Activated CD4-positive, alpha-beta T cell treated with anti-CD3 and anti-CD28 coated beads, Interleukin-2, amount 50 U/mL, for 16 hours (primary cell): ENCODE measurements at regions not wholly inside any gene's neighbourhood (a gene's known extent, or its start where the extent isn't known, plus 50 kb on each side); places are given as distances from the start of the nearest gene placed in this dataset.

Experiments used
- DNase-seq: peaks from one replicate; pipeline ENCODE4 v3.0.0-alpha.2; 2020

DNA sequence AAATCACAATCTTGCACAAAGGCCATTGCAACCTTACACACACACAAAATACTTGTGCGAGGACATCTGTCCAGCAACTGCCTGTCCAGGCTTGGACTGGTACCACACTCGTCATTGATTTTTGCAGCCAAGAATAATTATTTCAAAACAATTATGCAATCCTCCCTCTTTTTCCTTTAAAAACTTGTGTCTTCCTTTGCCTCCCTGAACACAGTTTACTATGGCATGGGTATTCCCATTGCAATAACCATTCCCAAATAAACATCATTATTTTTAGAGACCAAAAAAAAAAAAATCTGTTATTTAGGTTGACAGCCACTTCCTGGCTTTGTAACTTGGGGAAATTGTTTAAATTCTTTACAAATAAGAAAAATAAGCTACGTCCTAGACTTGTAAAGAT lies 54.0 kb downstream of the C11orf91 start:
- no peak for DNase-seq

DNA sequence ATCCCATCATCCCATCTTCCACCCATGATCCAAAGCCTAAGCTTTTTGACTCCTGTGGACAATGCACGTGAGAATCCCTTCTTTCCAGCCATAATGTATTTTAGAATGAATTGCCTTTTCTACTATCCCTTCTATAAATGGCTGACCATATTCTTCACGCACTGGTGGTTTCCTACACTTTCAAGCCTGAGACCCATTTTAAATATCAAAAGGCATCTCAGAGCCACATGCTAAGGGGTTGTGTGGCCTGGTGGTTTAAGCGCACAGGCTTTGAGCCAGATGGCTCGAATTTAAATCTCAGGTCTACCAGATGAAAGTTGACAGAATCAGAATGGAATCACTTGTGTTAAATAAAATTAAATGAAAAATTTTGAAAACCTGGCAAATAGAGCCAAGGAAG lies 54.5 kb downstream of the C11orf91 start:
- DNase-seq = no peak

DNA sequence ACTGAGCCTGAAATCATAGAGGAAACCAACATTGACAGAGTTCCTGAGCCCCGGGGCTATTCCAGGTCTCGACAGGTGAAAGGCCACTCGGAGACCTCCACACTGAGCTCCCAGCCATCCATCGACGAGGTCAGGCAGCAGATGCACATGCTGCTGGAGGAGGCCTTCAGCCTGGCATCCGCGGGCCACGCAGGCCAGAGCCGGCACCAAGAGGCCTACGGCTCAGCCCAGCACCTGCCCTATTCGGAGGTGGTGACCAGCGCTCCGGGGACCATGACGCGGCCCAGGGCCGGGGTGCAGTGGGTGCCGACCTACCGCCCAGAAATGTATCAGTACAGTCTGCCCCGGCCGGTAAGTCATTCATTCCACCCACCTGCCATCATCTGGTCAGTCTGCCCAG lies 54.9 kb downstream of the C11orf91 start:
- no peak for DNase-seq

DNA sequence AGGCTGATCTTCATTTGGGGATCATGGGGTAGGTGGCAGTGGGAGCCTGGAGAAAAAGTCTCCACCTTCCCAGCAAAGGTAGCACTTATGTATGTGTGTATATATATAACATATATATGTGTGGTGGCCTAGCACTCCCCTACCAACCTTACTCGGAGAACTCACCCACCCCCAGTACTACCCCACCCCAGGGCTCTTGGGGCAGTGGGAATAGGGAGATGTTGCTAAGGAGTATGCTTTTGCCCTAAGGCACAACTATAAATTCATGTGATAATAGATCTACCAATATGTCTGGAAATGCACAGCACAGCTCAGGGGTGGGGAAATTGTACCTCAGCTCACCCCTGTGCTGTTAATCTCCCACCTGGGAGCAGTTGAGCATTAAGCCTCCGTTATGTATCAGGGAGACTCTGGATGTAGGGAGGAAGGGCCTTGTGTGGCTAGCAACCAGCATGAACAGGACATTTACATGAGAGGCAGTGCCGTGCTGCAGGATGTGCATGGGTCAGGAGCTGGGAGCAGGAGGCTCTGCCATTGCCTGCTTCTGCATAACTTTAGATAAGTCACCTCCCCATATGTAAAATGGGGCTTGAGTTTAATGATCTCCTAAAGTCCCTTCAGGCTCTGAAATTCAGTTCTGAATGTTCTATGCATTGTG lies 57.3 kb downstream of the C11orf91 start:
- DNase-seq = no peak

DNA sequence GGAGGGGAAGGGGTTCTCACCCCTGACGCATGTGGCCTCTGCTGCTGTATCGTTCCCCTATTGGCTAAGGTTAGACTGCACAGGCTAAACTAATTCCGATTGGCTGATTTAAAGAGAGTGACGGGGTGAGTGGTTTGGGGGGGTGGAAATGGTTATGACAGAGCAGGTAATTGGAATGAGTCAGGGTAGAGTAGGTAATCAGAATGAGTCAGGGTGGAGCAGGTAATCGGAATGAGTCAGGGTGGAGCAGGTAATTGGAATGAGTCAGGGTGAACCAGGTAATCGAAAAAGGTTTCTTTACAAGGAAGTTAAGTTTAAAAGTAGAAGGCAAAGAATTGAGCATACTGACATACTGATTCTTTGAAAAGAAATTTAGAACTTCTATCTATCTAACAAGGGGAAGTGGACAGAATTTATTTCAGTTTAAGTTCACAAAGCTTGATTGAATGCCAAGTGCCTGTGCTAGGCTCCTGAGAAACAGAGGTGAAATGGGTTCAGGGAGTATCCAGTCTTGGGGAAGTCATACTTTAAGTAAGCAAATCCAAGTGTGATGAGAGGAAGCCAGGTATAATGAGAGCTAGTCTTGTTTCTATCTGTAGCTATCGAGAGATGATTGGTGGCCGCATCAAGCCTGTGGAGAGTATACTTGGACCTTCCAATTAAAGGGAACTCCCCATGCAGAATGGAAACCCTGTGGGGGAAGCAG lies 58.0 kb downstream of the C11orf91 start:
- DNase-seq = peak; percentile 15

DNA sequence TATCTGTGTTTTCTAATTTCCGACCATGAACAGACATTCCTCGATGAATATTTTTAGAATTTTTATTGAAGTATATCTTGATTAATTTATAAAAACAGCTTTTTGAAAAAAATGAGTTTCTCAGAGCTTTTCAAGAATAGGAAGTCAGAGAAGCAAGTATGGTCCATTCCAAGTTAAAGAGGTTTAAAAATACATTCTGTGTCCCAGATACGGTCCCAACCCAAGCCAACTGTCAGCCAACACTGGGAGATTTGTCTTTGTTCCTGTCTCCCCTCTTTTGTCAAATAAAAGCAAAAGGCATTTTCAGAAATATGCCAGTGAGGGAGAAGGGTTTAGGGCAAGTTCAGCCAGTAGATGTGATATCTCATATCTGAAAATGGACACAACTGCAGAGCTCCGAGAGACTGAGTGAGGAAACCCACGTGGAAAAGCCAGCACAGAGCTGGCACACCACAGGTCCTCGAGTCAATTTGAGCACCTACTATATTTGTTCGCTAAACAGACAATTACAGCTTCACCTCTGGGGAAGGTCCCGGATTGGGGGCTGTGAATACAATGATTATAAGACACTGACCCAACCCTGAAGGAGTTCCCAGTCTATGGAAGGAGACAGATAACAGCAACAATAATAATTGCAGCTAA lies 59.8 kb downstream of the C11orf91 start:
- no peak for DNase-seq

DNA sequence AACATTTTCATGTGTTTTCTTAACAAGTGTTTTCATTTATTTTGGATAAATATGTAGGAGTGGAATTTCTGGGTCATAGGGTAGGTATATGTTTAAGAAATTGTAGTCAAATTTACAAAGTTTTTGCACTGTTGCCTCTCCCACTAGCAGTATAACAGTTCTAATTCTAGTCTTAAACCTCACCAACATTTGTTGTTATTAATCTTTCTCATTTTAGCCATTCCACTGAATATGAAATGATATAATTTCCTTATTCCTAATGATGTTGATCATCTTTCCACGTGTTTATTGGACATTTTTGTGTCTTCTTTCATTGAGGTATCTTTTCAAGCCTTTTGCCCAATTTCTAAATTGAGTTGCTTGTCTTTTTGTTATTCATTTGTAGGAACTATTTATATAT lies 62.0 kb downstream of the C11orf91 start:
- no peak for DNase-seq

DNA sequence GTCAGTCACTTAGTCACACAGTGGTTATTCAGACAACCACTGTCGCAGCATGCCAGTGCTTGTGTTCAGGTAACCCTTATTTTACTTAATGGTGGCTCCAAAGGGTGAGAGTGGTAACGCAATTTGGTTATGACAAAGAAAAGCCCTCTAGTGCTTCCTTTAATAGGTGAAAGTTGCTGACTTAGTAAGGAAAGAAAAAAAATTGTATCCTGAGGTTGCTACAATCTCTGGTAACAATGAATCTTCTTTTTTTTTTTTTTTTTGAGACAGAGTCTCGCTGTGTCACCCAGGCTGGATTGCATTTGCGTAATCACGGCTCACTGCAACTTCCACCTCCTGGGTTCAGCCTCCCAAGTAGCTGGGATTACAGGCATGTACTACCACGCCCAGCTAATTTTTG lies 64.5 kb downstream of the C11orf91 start:
- no peak for DNase-seq

DNA sequence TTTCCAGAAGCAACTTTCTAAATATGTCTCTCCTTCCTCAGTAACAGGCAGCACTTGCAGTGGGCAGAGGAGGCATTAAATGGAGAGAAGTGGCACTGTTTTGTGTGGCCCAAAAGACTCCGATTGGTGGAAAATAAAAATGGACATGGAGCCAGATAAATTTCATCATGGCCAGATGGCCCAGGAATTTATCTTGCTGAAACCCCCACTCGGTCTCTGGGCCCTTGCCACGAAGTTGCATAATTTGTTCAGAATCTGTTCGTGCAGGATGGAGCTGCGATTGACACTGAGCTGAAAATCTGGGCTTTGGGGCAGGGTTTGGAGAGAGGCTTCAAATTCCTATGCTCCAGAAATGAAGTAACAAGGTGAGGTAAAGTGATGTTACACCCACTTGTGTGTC lies 65.5 kb downstream of the C11orf91 start:
- no peak for DNase-seq

DNA sequence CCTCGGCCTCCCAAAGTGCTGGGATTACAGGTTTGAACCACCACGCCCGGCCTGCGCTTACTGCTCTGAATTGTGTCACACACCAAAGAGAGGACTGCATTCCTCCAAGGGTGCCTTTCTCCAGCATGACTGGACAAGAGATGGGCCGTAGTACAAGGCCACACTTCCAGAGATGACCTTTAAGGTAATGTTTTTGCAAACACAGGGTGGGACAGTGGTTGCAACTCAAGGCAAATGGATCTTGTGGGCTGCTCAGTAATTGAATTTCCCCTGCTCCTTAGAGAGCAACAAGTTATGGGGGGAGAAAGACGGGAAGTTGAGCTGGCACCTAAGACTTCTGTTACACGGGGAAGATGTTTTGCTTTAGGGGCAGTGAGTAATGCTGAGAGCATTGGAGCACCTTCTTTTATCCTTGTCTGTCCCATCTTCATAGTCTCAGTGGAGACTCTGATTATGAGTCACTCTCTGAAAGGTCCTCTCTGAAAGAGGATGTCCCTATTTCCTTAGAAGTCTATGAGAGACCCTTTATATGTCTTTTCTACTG lies 66.3 kb downstream of the C11orf91 start:
- DNase-seq = no peak

DNA sequence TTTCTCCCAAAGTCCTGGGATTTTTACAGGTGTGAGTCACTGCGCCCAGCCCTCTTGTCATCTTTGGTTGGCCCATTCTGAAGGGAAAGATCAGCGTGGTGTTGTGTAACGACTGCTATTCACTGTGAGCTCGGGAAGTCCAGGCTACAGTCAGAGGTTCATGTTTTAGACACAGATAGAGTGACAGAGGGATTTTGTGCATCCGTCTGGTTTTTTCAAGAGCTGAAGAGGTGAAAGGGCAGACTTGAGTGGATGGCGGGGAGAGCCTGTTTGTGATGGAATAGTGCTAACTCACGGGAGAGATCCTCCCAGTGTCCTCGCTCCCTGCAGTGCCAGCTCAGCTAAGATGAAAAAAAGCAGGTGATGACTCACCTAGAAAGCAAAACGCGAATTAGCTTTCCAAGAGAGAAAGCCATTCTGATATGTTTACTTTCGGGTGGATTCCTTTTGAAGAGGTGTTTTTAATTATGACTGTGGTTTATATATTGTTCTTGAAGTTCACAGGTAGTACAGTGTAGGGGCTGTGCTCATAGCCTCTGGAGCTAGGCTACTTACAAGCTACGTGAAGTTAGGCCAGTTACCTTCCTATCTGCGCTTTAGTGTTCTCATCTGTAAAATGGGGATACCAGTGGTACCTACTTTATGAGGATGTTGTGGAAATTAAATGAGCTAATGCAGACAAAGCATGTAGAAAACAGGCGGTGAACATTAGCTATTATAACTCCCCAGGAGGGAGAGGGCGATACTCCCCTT lies 67.2 kb downstream of the C11orf91 start:
- peak; percentile 2 for DNase-seq

DNA sequence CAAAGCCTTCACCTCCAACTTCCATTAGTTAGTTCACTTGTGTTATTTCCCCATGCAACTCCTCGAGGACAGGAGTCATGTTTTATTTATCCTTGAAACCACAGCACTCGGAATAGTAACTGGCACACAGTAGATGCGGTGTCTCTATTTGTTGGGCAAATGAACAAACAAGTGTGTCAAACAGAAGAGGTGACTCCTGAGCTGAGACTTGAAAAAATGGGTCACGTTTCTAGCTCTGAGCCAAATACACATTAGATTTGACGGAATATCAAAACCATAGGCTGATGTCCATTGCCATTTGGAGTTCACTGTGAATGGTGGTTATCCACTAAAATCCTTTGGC lies 68.9 kb downstream of the C11orf91 start:
- no peak for DNase-seq

DNA sequence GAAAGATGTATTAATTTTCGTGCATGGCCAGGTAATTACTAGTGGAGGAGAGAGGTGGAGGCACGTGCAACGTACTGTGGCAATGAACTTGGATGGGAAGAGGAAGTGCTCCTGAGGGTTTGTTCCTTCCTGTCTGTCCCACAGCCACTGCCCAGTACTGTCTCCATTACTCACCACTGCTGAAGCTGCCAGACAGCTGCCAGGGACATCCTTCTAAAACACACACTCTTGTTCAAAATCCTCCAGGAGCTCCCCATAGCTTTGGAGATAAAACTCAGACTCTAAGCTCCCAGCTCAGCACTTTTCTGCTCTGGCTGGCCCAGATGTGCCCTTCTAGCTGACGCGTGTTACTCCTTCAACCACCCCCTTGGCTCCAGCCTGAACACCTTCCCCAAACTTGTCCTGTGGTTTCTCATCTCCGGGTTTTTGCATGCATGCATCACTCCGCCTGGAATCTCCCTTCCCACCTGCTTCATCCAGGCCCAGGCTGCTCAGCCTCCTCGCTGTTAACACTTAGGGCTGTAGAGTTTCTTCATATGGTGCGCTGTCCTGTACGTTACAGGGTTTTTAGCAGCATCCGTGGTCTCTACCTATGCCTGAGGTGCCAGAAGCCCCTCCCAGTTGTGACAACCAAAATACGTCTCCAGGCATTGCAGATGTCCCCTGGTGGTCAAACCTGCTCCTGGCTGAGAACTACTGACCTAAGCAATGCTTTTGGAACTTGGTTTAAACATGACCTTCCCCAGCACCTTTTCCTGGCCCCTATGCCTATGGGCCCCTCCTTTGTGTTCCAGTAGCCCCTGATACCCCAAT lies 69.5 kb downstream of the C11orf91 start:
- DNase-seq = no peak

DNA sequence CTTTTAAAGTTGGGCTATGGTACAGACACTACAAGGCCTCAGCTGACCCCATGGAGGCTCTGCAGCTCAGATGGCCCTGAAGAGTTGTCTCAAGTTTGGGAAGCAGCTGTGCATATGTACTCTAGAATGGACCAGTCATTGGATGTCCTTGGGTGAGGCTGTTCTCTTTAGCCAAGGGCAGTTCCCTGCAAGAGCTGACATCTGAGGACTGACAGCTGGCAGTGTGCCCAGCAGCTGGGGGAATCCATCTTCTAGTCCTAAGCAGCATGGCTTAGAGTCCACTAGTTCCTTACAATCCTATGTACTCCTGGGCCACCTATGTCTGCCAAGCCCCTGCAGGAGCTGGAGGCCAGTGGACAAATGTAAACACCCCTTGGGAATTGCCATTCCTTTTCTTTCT lies 76.5 kb downstream of the C11orf91 start:
- no peak for DNase-seq

DNA sequence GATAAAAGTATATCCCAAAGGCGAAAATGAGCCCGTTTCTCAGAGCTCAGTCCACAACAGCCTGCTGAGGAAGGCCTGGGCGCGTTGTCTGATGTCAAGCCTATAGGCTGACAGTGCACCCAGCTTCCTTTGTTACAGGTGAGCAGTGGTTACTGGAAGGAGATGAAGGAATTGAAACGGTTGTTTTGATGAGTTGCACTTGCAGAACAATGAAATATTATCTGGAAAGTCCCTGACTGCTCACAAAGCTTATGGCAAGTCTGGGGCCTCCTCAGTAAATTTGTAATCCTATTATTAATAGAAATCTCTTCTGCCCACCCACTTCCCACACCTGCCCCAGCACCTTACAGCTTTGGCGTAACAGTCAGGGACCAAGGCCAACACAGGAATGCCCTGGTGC lies 77.8 kb downstream of the C11orf91 start:
- DNase-seq = no peak

DNA sequence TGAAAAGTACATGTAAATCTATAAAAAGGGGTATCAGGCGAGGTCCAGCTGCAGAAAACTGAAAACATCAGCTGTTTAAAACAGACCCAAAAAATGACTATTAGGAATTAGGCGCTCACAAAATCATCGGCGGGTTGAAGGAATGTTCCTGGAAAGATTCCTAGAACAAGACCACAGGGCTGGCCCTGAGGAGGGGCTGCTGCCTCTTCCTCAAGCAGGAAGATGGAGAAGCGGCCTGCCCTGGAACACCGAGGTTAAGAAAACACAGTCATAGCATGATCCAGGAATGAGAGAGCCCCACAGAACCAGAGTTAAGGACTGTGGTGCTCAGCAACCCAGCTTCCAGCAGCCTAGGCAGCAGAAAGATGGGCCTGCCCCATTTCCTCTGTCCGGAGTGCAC lies 78.4 kb downstream of the C11orf91 start:
- no peak for DNase-seq

DNA sequence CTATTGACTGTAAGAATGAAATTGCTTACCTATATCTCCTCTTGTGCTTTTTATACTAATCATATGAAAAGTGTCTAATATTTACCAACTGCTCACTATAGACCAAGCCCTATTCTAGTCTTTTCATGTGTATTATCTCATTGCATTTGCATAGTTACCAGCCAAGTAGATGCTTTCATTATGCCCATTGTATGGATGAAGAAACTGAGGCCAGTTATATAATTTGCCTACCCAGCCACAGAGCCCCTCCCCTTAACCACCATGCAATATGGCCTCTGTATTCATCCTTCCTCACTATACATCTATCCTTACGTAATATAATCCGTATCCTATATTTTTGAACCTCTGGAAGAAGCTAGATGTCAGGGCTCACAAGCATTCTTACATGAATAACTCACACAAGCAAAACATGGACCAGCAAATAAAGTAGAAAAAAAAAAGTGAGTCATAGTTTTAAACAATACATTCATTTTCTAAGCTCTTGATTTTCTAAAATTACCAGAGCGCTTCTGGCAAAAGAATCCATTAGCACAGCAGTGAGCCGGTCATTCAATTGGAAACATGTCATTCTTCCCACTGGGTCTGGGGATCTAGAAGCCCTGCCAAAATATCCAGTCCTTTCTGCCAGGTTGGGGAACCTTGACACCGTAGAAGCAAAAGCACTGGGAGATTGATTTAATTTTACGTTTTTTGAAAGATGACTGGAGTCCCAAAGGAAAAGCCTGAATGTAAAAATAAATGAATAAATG lies 80.0 kb downstream of the C11orf91 start:
- no peak for DNase-seq

DNA sequence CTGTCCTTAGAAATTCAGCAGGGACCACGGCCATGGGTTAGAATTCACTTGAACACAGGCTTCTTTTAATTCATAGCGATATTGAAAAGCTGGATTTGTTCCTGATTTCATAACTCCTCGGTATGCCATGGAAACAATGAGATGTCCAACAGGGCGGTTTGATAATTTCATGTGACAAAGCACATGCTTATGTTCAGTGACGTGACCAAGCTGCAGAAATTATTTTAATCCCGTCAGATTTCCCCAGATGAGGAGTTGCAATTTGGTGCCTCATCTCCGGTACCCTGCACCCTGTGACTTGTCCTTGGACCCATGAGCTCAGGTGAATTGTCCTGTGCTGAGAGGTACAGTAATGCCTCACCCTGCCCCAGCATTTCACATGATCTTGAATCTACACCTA lies 81.7 kb downstream of the C11orf91 start:
- no peak for DNase-seq

DNA sequence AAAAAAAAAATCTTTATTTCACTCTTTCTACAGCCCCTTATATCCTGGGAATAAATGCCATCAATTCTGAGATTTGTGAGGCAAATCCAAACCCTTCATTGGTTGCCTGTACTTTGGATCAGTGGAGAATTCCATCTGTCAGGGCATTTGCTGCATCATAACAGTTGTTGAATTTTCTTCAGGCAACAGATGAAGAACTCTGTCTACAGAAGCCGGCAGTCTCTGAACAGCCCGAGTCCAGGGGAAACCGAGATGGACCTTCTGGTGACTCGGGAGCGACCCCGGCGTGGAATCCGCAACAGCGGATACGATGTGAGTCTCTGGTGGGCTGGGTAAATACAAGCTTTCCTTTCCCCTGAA lies 82.3 kb downstream of the C11orf91 start:
- no peak for DNase-seq

DNA sequence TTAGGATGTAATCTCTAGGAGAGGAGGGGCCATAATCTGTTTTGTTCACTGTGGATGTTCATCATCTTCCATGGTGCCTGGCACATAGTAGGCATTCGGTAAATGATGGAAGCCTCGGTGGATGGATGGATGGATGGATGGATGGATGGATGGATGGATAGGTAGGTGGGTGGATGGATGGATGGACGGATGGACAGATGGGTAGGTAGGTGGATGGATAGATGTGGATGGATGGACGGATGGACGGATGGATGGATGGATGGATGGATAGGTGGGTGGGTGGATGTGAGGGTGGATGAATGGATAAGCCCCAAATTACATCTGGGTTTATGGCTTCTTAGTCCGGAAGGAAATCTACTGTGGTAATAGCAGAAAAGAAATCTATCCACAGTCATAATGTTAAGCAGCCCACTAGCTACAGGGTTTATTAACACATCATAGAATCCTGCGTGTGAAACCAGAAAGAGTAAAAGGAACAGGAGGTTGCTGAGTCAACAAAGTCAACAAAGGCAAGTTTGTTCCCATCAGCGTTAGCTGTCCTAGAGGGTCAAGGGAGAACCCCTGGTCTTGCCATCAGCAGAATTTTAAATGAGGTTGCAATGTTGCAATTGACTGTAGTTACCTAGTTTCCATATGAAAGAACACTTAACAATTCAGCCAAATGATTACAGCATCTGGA lies 82.8 kb downstream of the C11orf91 start:
- no peak for DNase-seq

DNA sequence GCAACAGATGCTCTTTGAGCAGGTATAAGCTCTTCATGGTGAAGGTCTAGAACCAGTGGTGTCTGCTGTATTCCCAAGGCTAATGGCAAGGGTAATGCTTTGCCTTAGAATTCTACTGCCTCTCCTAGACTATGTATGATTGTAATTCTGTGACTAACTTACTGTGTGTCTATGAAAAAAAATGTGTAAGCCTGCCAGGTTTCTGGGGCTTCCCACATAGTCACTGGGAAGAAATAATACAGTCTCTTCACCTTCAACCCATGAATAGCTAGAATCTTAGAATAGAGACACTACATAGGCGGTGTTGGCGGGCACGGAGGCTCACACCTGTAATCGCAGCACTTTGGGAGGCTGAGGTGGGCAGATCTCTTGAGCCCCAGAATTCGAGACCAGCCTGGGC lies 84.1 kb downstream of the C11orf91 start:
- DNase-seq = no peak
